IPS-20b (cell line): ENCODE measurements at regions not wholly inside any gene's neighbourhood (a gene's known extent, or its start where the extent isn't known, plus 50 kb on each side); places are given as distances from the start of the nearest gene placed in this dataset.
"Not testable (repeated sequence)": the region's sequence is repeated elsewhere in the genome, so short reads cannot be mapped to it uniquely, and the experiment has no call there.

Experiments used
- H3K27ac ChIP-seq: one replicate; pipeline ENCODE4 v1.5.1; 2013; ENCODE audit warnings: low read length
- H3K27me3 ChIP-seq: 2 replicates; pipeline ENCODE4 v1.6.1; 2013; ENCODE audit warnings: mild to moderate bottlenecking, low read length, inconsistent platforms; ENCODE audit not compliant: insufficient read depth
- H3K36me3 ChIP-seq: 2 replicates; pipeline ENCODE4 v1.6.1; 2013; ENCODE audit warnings: low read depth, mild to moderate bottlenecking, inconsistent platforms, low read length, moderate library complexity; ENCODE audit not compliant: insufficient read depth
- H3K4me1 ChIP-seq: 2 replicates; pipeline ENCODE4 v1.6.1; 2013; ENCODE audit warnings: mild to moderate bottlenecking, control low read depth, inconsistent platforms, low read length, moderate library complexity; ENCODE audit not compliant: insufficient read depth
- H3K4me3 ChIP-seq: 2 replicates; pipeline ENCODE4 v1.5.1; 2013; ENCODE audit warnings: mild to moderate bottlenecking, low read length, inconsistent platforms
- H3K9ac ChIP-seq: 2 replicates; pipeline ENCODE4 v1.6.1; 2013; ENCODE audit warnings: low read depth, mild to moderate bottlenecking, inconsistent platforms, low read length, moderate library complexity
- H3K9me3 ChIP-seq: 2 replicates; pipeline ENCODE4 v1.6.1; 2013; ENCODE audit warnings: mild to moderate bottlenecking, low read depth, low read length, inconsistent platforms; ENCODE audit not compliant: insufficient read depth

DNA sequence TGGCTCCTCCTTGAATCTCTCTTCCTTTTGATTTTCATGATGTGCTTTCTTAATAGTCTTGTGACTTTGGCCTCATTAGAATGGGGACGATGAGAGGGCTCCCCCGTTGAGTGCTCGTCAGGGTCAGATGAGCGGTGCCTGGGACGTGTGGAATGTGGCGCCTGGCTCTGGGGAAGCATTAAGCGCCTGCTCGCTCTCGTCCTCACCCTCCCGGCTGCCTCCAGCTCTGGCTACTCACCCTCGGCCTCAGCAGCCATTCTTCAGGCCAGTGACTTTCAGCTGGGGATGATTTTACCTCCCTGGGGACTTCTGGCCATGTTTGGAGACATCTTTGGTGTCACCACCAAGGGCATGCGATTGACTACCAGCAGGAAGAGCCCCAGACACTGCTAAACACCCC, 69.7 kb downstream of the RPS6KA4 start:
- Histone ChIP-seq H3K4me1 (no peaks in the 10 kb centered on the region), H3K9me3 (no peaks in the 10 kb centered on the region), H3K4me3 (no peak overlapping the region), H3K27me3 (peaks cover 22% of the 10 kb centered on the region), H3K27ac (no peak overlapping the region), H3K36me3 (no peaks in the 10 kb centered on the region), H3K9ac (no peak overlapping the region)

DNA sequence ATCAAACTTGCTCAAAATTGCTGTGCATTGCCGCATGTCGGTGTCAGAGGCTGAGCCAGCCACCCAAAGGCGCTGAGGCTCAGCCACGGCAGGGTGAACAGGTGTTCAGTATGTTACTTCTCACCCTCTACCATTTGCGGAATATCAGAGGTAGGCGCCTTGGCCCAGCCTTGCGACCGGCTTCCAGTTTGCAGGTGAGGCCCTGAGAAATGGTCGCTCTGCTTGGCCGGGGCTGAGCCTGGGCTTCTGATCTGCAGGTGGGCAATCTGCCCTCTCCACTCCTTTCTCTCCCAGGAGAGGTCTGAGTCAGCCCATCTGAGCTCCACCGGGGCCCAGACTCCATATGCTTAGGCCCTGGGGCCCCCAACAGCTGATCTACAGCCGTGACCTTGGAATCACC, 71.0 kb downstream of the RPS6KA4 start:
- H3K36me3 ChIP-seq: no peaks in the 10 kb centered on the region
- H3K27ac ChIP-seq: no peak overlapping the region
- no peaks in the 10 kb centered on the region for H3K4me1 ChIP-seq
- H3K9me3 ChIP-seq: no peaks in the 10 kb centered on the region
- peaks cover 22% of the 10 kb centered on the region for H3K27me3 ChIP-seq
- H3K9ac ChIP-seq: no peak overlapping the region
- H3K4me3 ChIP-seq: no peak overlapping the region

DNA sequence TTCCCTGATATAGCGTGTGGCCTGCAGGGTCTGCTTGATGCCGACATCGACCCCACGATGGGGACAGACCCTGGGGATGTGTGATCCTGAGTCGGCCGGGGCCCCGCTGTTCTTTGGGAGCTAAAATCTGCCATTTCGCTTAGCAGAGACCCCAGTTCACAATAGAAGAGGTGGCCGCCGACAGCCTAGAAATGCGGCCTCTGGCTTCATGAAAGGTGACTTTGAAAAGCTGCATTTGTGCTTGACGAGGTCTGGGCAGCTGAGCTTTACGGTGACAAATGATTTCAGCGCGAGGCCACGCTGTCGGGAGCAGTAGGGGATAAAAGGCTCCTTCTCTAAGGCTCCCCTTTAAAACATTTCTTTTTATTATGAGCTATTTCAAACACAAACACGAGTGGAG, 71.7 kb downstream of the RPS6KA4 start:
- H3K4me3 ChIP-seq: no peak overlapping the region
- H3K27ac ChIP-seq: no peak overlapping the region
- no peaks in the 10 kb centered on the region for H3K36me3 ChIP-seq
- no peaks in the 10 kb centered on the region for H3K4me1 ChIP-seq
- no peaks in the 10 kb centered on the region for H3K9me3 ChIP-seq
- H3K27me3 ChIP-seq: peaks cover 22% of the 10 kb centered on the region
- no peak overlapping the region for H3K9ac ChIP-seq

GRCh38 chr11:64436000-64436399, 77.0 kb downstream of the RPS6KA4 start:
- Histone ChIP-seq H3K4me3 (no peak overlapping the region), H3K36me3 (no peaks in the 10 kb centered on the region), H3K4me1 (no peaks in the 10 kb centered on the region), H3K9ac (no peak overlapping the region), H3K27ac (no peak overlapping the region), H3K27me3 (peaks cover 12% of the 10 kb centered on the region; the same call in 1 of the 2 replicates), H3K9me3 (no peaks in the 10 kb centered on the region)

DNA sequence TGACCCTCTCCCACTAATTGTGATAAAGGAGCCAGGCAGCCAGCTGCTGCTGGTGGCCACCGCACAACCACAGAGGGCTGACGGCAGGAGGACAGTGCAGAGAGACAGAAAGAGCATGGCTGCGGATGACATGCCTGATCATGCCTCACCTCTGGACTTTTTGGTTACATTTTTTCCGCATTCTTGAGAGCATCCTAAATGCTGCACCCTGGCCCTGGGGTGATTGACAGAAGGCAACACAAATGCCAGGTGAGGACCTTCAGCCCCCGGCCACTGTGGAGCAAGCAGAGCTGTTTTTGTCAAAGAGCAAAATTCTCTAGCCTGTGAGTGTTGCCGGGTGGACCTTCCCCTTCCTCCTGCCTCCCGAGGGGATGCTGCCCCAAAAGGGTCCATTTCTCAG, 78.5 kb downstream of the RPS6KA4 start:
- H3K4me1 ChIP-seq: no peaks in the 10 kb centered on the region
- H3K36me3 ChIP-seq: no peaks in the 10 kb centered on the region
- no peak overlapping the region for H3K9ac ChIP-seq
- H3K27ac ChIP-seq: no peak overlapping the region
- peaks cover 4% of the 10 kb centered on the region for H3K27me3 ChIP-seq
- H3K9me3 ChIP-seq: no peaks in the 10 kb centered on the region
- H3K4me3 ChIP-seq: no peak overlapping the region

DNA sequence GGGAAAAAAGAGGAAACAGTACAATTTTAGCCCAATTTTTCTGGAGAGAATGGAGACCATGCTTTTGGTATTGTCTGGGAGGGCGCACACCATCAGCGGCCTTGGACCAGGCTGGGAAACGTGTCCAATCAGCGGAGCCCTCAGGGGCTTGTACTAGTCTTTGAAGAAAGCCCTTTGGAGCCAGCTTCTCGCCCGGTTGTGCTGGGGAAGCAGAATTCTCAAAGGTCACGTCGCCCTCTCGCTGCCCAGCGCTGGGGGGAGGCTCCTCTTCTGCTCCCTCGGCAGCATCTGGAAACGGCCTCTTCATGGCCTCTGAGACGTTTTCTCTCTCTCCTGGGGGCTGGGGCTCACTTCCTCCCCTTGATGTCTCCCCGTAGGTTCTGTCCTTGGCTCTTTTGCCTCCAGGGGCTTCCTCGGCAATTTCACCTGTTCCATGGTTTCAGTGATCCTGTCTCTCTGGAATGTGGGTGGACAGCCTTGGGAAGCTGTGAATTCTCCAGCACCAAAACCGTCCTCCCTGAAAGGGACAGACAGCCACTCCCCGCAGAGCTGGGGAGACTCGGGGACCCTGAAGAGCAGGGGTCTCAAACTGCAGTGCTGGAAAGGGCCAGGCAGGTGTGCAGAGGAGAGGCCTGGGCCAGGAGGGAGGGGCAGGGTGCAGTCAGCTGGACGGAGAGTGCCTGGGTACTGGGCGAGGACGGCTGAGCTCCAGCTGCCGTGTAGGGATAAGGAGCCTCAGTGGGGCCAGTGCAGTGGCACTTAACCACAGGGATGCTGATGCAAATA, 80.2 kb downstream of the RPS6KA4 start:
- H3K9me3 ChIP-seq: no peaks in the 10 kb centered on the region
- H3K36me3 ChIP-seq: no peaks in the 10 kb centered on the region
- no peak overlapping the region for H3K4me3 ChIP-seq
- peaks cover 5% of the 10 kb centered on the region for H3K27me3 ChIP-seq
- H3K4me1 ChIP-seq: no peaks in the 10 kb centered on the region
- no peak overlapping the region for H3K9ac ChIP-seq
- H3K27ac ChIP-seq: no peak overlapping the region

- not testable (repeated sequence) for H3K27me3 ChIP-seq, H3K9me3 ChIP-seq, H3K9ac ChIP-seq, H3K27ac ChIP-seq, H3K4me1 ChIP-seq, H3K36me3 ChIP-seq, H3K4me3 ChIP-seq
Observed at GRCh38 chr11:64439772-64440491, 81.0 kb downstream of the RPS6KA4 start.

DNA sequence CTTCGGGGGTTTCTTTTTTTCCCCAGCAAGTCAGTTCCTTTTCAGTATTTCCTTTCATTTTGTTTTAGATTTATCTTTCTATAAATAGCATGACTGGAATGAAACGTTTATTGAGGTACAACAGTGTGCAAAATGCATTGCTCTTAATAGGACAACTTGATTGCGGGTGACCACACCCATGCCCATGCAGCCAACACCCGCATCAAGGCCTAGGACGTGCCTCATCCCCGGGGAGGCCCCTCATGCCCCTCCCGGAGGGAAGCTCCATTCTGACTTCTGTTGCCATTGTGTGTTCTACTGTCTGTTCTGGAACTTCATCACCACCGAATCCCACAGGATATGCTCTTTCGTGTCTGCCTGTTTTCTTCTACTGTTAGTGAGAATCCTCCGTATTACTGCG, 82.2 kb downstream of the RPS6KA4 start:
- H3K36me3 ChIP-seq: no peaks in the 10 kb centered on the region
- H3K27me3 ChIP-seq: peaks cover 5% of the 10 kb centered on the region; the same call in 1 of the 2 replicates
- H3K9ac ChIP-seq: no peak overlapping the region
- H3K4me3 ChIP-seq: no peak overlapping the region
- no peaks in the 10 kb centered on the region for H3K4me1 ChIP-seq
- no peaks in the 10 kb centered on the region for H3K9me3 ChIP-seq
- H3K27ac ChIP-seq: no peak overlapping the region

- no peaks in the 10 kb centered on the region for H3K4me1 ChIP-seq
Observed at GRCh38 chr11:64443001-64443400, 84.0 kb downstream of the RPS6KA4 start.

GRCh38 chr11:64444838-64445441, 86.0 kb downstream of the RPS6KA4 start:
- no peak overlapping the region for H3K27ac ChIP-seq
- H3K27me3 ChIP-seq: peaks cover 29% of the 10 kb centered on the region
- H3K4me1 ChIP-seq: no peaks in the 10 kb centered on the region
- H3K9ac ChIP-seq: no peak overlapping the region
- H3K36me3 ChIP-seq: no peaks in the 10 kb centered on the region
- H3K9me3 ChIP-seq: no peaks in the 10 kb centered on the region
- no peak overlapping the region for H3K4me3 ChIP-seq

More at GRCh38 chr11:64443001-64443400, 84.0 kb downstream of the RPS6KA4 start:
- no peak overlapping the region for H3K27ac ChIP-seq
- H3K9ac ChIP-seq: no peak overlapping the region
- peaks cover 12% of the 10 kb centered on the region for H3K27me3 ChIP-seq
- no peak overlapping the region for H3K4me3 ChIP-seq
- no peaks in the 10 kb centered on the region for H3K36me3 ChIP-seq
- no peaks in the 10 kb centered on the region for H3K9me3 ChIP-seq

DNA sequence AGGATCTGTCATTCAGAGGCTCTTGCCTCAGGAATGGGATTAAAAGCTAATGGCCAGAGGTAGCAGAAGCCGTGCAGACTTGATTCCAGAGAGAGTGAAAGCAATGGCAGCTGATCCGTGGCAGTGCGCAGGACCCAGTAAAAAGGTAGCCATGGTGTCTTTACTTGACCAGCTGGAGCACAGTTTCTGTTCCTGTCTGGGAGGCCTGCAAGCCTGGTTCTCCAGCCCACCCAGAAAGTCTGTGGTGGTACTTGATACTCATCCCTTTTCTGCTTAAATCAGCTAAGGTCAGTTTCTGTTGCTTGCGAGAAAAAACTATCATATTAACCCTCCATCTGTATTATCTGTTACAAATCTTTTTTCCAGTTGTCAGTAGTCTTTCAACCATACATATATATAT, 86.7 kb downstream of the RPS6KA4 start:
- no peaks in the 10 kb centered on the region for H3K4me1 ChIP-seq
- H3K27me3 ChIP-seq: peaks cover 36% of the 10 kb centered on the region
- no peak overlapping the region for H3K27ac ChIP-seq
- H3K36me3 ChIP-seq: no peaks in the 10 kb centered on the region
- H3K9ac ChIP-seq: no peak overlapping the region
- H3K4me3 ChIP-seq: no peak overlapping the region
- no peaks in the 10 kb centered on the region for H3K9me3 ChIP-seq
